ENCODE measurements at regions not wholly inside any gene's neighbourhood (a gene's known extent, or its start where the extent isn't known, plus 50 kb on each side); places are given as distances from the start of the nearest gene placed in this dataset.

DNA sequence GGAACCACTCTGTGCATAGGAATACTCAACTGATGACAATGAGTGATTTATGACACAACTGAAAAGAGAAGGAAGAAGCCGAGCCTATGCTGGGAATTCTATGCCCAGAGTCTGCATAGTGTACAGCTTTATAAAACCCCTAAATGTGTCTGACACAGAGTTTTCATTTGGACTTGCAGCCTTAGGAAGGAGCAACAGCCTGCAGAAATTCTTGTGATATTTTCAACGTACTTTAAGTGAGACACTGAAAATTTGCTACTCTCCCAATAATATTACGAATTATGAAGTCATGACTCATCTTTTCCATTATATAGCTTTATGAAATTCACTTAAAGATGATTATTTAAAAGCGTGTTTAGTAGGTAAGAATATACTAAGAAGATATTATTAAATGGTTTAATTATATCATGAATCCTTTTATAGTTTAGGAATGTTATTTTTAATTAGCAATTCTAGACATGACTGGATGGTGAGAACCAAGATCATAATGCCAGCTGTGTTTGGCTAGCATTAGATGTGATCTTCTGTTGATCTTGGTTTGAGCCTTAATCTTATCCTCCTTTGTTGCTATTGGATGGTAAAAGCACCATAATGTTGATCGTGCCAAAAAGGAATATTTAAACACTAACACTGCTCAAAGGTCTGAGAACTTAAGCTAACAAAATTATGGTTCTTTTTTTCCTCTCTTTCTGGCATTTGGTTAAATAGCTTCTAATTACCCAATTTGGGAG, 785.1 kb upstream of the ADGRL4 start:
- DNase-seq (ENCODE audit: insufficient read length, low spot score) (no peak), FAIRE-seq (no peak)
- TF ChIP-seq POLR2A (IDR thresholded peaks at IDR 0.05; ENCODE audit: low read depth, low read length), result no peak

DNA sequence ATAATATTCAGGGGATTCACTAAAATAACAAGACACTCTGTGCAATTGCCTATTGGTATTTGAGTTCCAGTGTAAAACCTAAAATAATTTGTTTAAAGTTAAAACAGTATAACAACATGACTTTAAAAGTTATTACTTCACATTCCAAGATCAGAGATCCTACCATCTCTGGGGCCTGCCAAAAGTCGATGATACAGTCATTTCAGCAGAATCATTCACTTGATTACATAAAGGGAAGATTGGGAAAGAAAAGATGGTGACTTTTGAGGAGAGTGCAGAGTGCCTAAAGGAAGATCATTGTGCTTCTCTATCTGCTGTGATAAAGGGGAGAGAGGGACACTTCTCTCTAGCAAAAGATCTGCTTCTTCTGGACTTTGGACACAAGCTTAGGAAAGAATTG, 784.4 kb upstream of the ADGRL4 start:
- FAIRE-seq (no peak), DNase-seq (ENCODE audit: insufficient read length, low spot score) (no peak)
- no peak for TF ChIP-seq POLR2A (IDR thresholded peaks at IDR 0.05; ENCODE audit: low read depth, low read length)

DNA sequence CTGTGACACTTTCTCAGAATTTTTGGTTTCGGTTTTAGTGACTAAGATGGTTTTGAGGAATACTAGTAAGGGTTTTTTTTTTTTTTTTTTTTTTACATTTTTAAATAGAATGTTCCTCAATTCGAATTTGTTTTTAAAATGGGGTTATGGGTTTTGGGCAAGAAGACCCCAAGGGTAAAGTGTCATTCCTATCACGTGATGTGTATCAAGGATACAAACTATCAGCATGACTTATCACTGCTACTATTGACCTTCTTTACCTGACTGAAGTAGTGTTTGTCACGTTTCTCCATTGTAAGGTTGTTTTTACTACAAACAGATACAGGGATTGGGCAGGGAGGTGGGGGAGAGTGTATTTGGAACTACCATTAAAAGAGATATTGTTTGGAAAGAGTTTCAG, 781.1 kb upstream of the ADGRL4 start:
- DNase-seq (ENCODE audit: insufficient read length, low spot score) (no peak), FAIRE-seq (no peak)
- no peak for TF ChIP-seq POLR2A (IDR thresholded peaks at IDR 0.05; ENCODE audit: low read depth, low read length)

DNA sequence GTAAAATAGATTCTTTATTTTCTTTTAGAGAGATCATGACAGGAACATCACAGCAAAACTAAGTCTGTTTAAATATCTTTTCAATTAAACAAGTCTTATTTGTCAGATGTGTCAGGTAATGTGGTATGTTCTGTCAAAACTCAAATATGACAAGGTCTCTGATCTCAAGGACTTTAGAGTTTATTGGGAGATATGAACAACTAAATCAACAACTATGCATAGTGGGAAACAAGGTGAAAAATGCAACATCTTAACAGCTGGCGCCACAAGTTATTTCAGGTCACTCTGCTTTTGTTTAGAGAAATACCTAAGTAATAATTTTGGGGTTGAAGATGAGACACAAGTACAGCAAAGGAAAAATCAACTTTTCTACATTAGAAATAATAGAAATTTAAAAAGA, 779.4 kb upstream of the ADGRL4 start:
- no peak for FAIRE-seq

DNA sequence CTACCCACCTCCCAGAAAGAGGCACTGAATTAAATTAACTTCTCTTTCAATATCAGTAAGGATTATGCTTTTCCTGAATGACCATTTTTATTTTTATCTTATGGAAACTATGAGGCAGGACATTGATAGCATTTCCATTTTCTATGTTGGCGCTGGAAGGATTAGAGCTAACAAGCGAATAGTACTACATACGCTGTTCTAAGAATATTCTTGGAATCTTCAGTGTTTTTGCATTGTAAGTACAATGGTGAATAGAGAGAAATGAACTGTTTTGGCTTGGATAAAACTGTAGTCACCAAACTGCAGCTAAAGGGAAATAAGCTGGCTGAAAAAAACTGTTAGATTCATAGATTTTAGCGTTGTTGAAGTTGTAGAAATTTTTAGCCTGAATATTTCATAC, 779.0 kb upstream of the ADGRL4 start:
- no peak for TF ChIP-seq POLR2A (IDR thresholded peaks at IDR 0.05; ENCODE audit: low read depth, low read length)
- DNase-seq (ENCODE audit: insufficient read length, low spot score) (no peak), FAIRE-seq (no peak)

More for the DNA sequence above, 779.4 kb upstream of the ADGRL4 start:
- DNase-seq (ENCODE audit: insufficient read length, low spot score), result no peak
- TF ChIP-seq POLR2A (IDR thresholded peaks at IDR 0.05; ENCODE audit: low read depth, low read length), result no peak

DNA sequence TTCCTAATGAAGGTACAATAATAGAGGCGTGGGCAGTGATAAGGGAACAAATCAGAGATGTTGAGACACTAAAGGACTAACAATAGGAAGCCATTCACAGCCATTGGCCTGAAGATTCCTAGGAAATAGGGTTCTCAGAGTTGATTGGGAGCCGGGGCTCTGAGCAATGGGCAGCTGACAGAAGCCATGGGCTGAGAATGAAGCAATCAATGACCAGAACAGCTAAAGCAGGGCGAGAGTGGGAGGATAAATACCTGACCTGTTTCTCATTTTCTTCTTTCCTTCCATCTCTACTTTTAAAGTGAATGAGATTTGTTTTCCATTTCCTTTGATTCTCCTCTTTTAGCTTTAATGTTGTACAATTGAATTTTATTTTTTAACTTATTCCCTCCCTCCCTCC, 774.7 kb upstream of the ADGRL4 start:
- DNase-seq (ENCODE audit: insufficient read length, low spot score) (no peak), FAIRE-seq (no peak)
- TF ChIP-seq POLR2A (IDR thresholded peaks at IDR 0.05; ENCODE audit: low read depth, low read length), result no peak

GRCh38 chr1:79777481-79778219, 771.1 kb upstream of the ADGRL4 start:
- FAIRE-seq (no peak), DNase-seq (ENCODE audit: insufficient read length, low spot score) (no peak)
- no peak for TF ChIP-seq POLR2A (IDR thresholded peaks at IDR 0.05; ENCODE audit: low read depth, low read length)

DNA sequence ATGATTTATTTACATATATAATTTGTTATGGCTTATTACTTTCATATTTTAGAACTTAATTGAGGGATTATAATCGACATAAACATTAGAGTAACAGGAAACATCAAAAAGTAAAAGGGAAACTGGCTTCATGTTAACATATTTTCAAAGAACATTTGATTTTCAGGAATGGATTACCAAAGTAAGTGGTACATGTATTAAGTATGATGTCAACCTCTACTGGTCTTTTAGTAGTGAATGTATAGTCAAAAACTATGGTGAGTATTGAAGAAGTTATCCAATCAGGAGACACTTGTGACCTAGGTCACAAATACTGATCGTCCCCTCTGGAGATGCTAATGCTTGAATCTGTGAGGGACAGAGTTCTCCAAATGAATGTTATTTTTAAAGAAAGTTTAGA, 768.9 kb upstream of the ADGRL4 start:
- no peak for TF ChIP-seq POLR2A (IDR thresholded peaks at IDR 0.05; ENCODE audit: low read depth, low read length)
- no peak for FAIRE-seq

DNA sequence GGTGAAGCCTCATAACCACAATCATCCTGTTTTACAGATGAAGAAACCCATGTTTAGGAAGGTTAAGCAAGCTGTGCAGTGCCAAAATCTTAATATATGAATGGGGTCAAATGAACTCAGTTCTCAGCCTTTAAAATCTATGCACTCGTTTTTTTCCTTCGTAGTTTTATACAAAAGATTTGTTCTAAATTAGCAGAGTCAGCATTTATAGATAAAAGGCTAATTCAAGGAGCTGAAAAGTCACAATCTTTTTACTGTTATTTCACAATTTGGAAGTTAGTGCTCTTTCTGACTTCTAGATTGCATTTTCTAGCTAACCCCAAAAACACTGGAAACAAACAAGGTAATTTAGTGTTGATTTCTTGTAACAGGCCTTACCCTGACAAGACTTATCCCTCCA, 766.9 kb upstream of the ADGRL4 start:
- FAIRE-seq (no peak), DNase-seq (ENCODE audit: insufficient read length, low spot score) (no peak)
- no peak for TF ChIP-seq POLR2A (IDR thresholded peaks at IDR 0.05; ENCODE audit: low read depth, low read length)

More for the DNA sequence above, 768.9 kb upstream of the ADGRL4 start:
- DNase-seq (ENCODE audit: insufficient read length, low spot score), result no peak

GRCh38 chr1:79762461-79762860, 755.9 kb upstream of the ADGRL4 start:
- no peak for FAIRE-seq

DNA sequence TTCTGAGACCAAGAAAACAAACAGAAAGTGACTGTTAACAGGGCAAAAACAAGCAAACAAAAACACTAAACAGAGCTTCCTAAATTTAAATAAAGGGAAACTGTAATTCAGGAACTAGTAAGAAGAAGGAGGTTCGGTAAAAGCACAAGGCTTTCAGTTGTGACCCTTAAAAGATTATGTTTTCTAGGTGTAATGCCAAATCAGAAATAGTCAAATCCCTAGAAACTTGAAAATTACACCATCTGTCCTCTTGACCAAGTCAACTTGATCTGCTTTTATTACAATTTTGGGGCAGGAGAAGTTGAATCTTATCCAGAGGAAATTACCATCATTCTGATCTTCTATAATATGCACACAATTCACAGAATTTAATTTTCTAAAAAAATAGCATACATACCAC, 754.0 kb upstream of the ADGRL4 start:
- TF ChIP-seq POLR2A (IDR thresholded peaks at IDR 0.05; ENCODE audit: low read depth, low read length), result no peak
- DNase-seq (ENCODE audit: insufficient read length, low spot score) (no peak), FAIRE-seq (no peak)

More at GRCh38 chr1:79762461-79762860, 755.9 kb upstream of the ADGRL4 start:
- DNase-seq (ENCODE audit: insufficient read length, low spot score), result no peak
- no peak for TF ChIP-seq POLR2A (IDR thresholded peaks at IDR 0.05; ENCODE audit: low read depth, low read length)

DNA sequence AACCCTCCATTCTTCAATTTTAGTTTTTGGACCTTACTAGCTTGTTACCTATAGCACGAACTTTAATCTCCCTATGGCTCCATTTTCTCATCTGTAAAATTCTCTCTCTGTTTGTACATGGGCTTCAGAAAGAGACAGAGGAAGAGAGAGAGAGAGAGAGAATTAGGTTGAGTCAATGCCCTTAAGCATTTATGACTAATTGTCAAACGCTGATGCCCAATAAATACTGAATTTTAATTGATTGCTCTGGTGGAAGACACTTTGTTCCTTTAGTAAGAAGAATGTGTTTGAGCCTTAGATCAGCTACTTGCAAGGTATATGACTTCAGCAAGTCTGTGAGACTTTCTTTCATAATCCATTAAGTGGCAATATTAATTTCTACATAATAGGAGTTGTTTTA, 743.1 kb upstream of the ADGRL4 start:
- TF ChIP-seq POLR2A (IDR thresholded peaks at IDR 0.05; ENCODE audit: low read depth, low read length), result no peak
- FAIRE-seq (no peak), DNase-seq (ENCODE audit: insufficient read length, low spot score) (no peak)

- FAIRE-seq (no peak), DNase-seq (ENCODE audit: insufficient read length, low spot score) (no peak)
- no peak for TF ChIP-seq POLR2A (IDR thresholded peaks at IDR 0.05; ENCODE audit: low read depth, low read length)
These were observed 739.4 kb upstream of the ADGRL4 start for GRCh38 chr1:79745929-79746328.

GRCh38 chr1:79744746-79745145, 738.2 kb upstream of the ADGRL4 start:
- no peak for TF ChIP-seq POLR2A (IDR thresholded peaks at IDR 0.05; ENCODE audit: low read depth, low read length)
- no peak for FAIRE-seq
- no peak for DNase-seq (ENCODE audit: insufficient read length, low spot score)
